ENCODE measurements at regions not wholly inside any gene's neighbourhood (a gene's known extent, or its start where the extent isn't known, plus 50 kb on each side); places are given as distances from the start of the nearest gene placed in this dataset.

DNA sequence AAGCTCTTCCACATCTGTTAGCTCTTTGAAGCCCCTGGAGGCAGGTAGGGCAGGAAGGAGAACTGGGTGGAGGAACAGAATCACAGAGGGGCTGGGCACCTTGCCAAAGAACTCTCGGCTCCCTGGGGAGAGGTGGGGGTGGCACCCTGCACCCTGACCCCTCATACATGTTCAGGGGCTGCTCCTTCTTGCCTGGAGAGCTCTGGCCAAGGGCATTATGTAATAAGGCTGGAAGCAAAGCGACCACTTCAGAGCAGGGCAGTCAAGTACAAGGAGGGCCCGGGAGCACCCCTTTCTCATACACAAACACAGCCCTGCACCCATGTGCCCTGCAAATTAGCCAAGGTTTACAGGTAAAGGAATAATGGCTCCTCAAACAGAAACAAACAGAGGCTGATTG is 351.9 kb upstream of the TSHZ3 start:
- H3K27ac Mint-ChIP-seq: no peak overlapping the region
- H3K4me1 Mint-ChIP-seq (ENCODE audit: low read depth): no peaks in the 10 kb centered on the region
- H3K4me3 Mint-ChIP-seq (ENCODE audit: low read depth): no peak overlapping the region
- H3K27me3 Mint-ChIP-seq: peaks cover 5% of the 10 kb centered on the region
- peaks cover 5% of the 10 kb centered on the region for H3K9me3 Mint-ChIP-seq (ENCODE audit: low read depth)
- TF ChIP-seq, protein P1, sequence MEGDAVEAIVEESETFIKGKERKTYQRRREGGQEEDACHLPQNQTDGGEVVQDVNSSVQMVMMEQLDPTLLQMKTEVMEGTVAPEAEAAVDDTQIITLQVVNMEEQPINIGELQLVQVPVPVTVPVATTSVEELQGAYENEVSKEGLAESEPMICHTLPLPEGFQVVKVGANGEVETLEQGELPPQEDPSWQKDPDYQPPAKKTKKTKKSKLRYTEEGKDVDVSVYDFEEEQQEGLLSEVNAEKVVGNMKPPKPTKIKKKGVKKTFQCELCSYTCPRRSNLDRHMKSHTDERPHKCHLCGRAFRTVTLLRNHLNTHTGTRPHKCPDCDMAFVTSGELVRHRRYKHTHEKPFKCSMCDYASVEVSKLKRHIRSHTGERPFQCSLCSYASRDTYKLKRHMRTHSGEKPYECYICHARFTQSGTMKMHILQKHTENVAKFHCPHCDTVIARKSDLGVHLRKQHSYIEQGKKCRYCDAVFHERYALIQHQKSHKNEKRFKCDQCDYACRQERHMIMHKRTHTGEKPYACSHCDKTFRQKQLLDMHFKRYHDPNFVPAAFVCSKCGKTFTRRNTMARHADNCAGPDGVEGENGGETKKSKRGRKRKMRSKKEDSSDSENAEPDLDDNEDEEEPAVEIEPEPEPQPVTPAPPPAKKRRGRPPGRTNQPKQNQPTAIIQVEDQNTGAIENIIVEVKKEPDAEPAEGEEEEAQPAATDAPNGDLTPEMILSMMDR (IDR thresholded peaks at IDR 0.05; ENCODE audit: unreplicated experiment): no peak
- DNase-seq (ENCODE audit: low spot score, unreplicated experiment): no peak
- H3K36me3 Mint-ChIP-seq (ENCODE audit: insufficient read depth): no peaks in the 10 kb centered on the region

DNA sequence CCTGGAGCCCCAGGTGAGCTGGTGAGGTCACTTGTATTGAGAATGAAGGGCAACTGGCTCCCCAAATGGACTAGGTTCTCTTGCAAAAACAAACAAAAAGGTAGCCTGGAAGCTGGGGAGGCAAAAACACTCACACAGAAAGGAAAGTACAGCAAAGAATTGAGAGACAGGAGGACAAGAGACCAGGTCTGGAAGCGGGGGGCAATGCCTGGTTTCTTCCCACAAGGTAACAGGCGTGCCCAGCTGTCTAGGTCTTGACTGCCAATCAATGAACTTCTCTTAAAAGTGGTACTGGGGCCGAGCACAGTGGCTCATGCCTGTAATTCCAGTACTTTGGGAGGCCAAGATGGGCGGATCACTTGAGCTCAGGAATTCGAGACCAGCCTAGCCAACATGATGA is 356.4 kb upstream of the TSHZ3 start:
- Mint-ChIP-seq H3K27ac (no peak overlapping the region), H3K27me3 (peaks cover 8% of the 10 kb centered on the region), H3K9me3 (ENCODE audit: low read depth) (peaks cover 5% of the 10 kb centered on the region), H3K36me3 (ENCODE audit: insufficient read depth) (no peaks in the 10 kb centered on the region), H3K4me1 (ENCODE audit: low read depth) (no peaks in the 10 kb centered on the region), H3K4me3 (ENCODE audit: low read depth) (no peak overlapping the region)
- DNase-seq (ENCODE audit: low spot score, unreplicated experiment): no peak
- TF ChIP-seq, protein P1 (IDR thresholded peaks at IDR 0.05; ENCODE audit: unreplicated experiment): no peak

DNA sequence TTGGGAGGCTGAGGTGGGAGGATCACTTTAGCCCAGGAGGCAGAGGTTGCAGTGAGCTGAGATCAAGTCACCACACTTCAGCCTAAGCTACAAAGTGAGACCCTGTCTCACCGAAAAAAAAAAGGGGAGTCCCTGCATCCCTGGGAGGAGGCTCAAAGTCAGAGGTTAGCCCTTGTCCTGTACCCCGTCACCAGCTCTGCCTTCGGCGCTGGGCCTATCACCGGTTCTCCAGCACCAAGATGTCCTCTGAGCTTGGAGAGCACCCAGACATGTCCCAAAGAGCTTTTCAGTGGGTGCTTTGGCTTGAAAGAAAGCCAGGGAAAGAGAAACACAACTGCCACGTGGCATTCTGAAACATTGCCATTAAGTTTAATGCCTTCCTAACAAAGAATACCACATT is 356.9 kb upstream of the TSHZ3 start:
- Mint-ChIP-seq H3K36me3 (ENCODE audit: insufficient read depth) (no peaks in the 10 kb centered on the region), H3K9me3 (ENCODE audit: low read depth) (peaks cover 5% of the 10 kb centered on the region), H3K27me3 (peaks cover 8% of the 10 kb centered on the region), H3K4me3 (ENCODE audit: low read depth) (no peak overlapping the region), H3K27ac (no peak overlapping the region), H3K4me1 (ENCODE audit: low read depth) (no peaks in the 10 kb centered on the region)
- no peak for DNase-seq (ENCODE audit: low spot score, unreplicated experiment)
- TF ChIP-seq, protein P1 (IDR thresholded peaks at IDR 0.05; ENCODE audit: unreplicated experiment): no peak

DNA sequence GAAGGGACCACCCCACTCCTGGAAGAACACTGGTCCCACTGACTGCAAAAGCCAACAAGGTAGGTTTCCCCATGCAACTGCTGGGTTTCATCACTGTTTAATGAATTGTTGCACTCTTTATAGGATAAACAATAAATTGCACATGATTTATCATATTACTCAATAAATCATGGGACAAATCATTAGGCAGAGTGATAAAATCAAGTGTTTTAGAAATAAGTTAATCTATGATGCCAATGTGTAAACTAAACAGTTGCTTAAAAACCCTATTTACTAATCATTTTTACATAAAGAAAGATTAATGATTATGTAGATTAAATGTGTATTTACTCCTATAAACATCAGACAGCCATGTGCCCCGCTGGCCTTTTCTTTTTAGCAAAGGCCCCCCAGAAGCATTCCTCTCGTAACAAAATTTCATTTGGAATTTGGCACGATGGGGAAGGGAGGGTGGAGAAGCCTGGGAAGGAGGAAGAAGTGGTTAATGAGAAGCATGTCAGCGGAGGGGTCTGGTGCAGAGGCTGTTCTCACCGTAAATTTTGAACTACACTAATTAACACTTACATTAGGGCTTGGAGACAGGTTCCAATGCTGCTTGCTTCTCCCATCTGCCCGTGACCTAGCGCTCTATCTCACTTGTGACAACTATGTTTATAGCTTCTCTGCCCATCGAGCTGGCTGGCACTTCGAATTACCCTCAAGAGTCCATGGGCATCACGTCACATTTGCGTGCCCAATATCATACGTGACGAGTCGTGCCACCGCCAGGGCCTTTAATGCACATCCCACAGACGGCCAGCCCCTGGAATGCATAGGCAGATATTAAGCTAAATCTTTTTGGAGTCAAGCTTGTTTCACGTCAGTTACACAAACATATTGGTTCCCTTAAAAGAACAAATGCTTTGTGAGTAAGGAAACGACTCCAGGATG is 357.7 kb upstream of the TSHZ3 start:
- TF ChIP-seq, protein P1 (IDR thresholded peaks at IDR 0.05; ENCODE audit: unreplicated experiment): no peak
- H3K27ac Mint-ChIP-seq: no peak overlapping the region
- H3K9me3 Mint-ChIP-seq (ENCODE audit: low read depth): peaks cover 5% of the 10 kb centered on the region
- no peaks in the 10 kb centered on the region for H3K4me1 Mint-ChIP-seq (ENCODE audit: low read depth)
- no peak for DNase-seq (ENCODE audit: low spot score, unreplicated experiment)
- H3K27me3 Mint-ChIP-seq: peaks cover 12% of the 10 kb centered on the region
- H3K36me3 Mint-ChIP-seq (ENCODE audit: insufficient read depth): no peaks in the 10 kb centered on the region
- H3K4me3 Mint-ChIP-seq (ENCODE audit: low read depth): no peak overlapping the region

DNA sequence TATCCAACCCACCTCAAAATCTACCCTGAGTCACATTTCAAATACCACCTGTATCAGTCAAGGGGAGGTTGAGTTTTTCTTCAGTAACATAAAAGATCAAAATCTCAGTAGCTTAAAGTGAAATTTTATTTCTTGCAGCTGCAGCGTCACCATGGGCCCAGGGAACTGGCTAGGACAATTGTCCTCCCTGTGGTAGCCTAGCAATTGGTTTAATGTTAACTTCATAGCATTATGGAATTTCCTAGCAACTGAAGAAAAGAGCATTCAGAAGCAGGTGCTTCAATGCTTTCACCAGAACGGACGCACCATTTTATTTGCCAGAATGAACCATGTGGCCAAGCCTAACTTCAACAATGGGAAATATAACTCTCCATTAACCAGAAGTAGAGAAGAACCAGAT is 359.3 kb upstream of the TSHZ3 start:
- TF ChIP-seq, protein P1 (IDR thresholded peaks at IDR 0.05; ENCODE audit: unreplicated experiment): no peak
- Mint-ChIP-seq H3K9me3 (ENCODE audit: low read depth) (peaks cover under 1% of the 10 kb centered on the region), H3K27me3 (peaks cover 13% of the 10 kb centered on the region), H3K27ac (no peak overlapping the region), H3K4me1 (ENCODE audit: low read depth) (no peaks in the 10 kb centered on the region), H3K36me3 (ENCODE audit: insufficient read depth) (no peaks in the 10 kb centered on the region), H3K4me3 (ENCODE audit: low read depth) (no peak overlapping the region)
- DNase-seq (ENCODE audit: low spot score, unreplicated experiment): no peak
